ENCODE measurements at regions not wholly inside any gene's neighbourhood (a gene's known extent, or its start where the extent isn't known, plus 50 kb on each side); places are given as distances from the start of the nearest gene placed in this dataset.
A peak's percentile ranks its signal among the peaks of the same experiment; 100 is the strongest.

GRCh38 chr1:98048751-98049325 lies 128.0 kb upstream of the DPYD start:
- POLR2A ChIA-PET (ENCODE audit: low non-redundant PET): no interaction called here
- no peak for DNase-seq (ENCODE audit: low spot score)
- no peak for TF ChIP-seq CTCF (conservative IDR thresholded peaks at IDR 0.05; ENCODE audit: low read depth)
- CTCF ChIA-PET: interaction anchor here (0.6 to 0.7 kb wide), 2 partner anchors 76 to 194 kb away, joined by 3 to 4 read pairs; no protein-coding TSS in a partner anchor
- H3K27ac ChIP-seq: no peak overlapping the region

GRCh38 chr1:98048244-98048643 lies 127.4 kb upstream of the DPYD start:
- H3K27ac ChIP-seq: no peak overlapping the region
- DNase-seq (ENCODE audit: low spot score): peak; percentile 64
- TF ChIP-seq CTCF (conservative IDR thresholded peaks at IDR 0.05; ENCODE audit: low read depth): no peak
- CTCF ChIA-PET: interaction anchor here (0.6 kb wide), 1 partner anchor 77 kb away, joined by 3 read pairs; no protein-coding TSS in a partner anchor
- POLR2A ChIA-PET (ENCODE audit: low non-redundant PET): no interaction called here

GRCh38 chr1:98047171-98047570 lies 126.3 kb upstream of the DPYD start:
- ChIA-PET POLR2A (ENCODE audit: low non-redundant PET) (no interaction called here), CTCF (interaction anchor here (0.7 kb wide), 2 partner anchors 301 to 1434 kb away, joined by 3 read pairs; no protein-coding TSS in a partner anchor)
- TF ChIP-seq CTCF (conservative IDR thresholded peaks at IDR 0.05; ENCODE audit: low read depth): no peak

GRCh38 chr1:98045767-98046641 lies 125.2 kb upstream of the DPYD start:
- CTCF ChIA-PET: interaction anchor here (0.6 to 0.9 kb wide), 3 partner anchors 8 to 1223 kb away, joined by 3 to 6 read pairs (median 5); no protein-coding TSS in a partner anchor
- H3K27ac ChIP-seq: peak overlapping the region; percentile 65
- DNase-seq (ENCODE audit: low spot score): peak; percentile 1
- TF ChIP-seq CTCF (conservative IDR thresholded peaks at IDR 0.05; ENCODE audit: low read depth): no peak
- POLR2A ChIA-PET (ENCODE audit: low non-redundant PET): no interaction called here

More at GRCh38 chr1:98047171-98047570, 126.3 kb upstream of the DPYD start:
- DNase-seq (ENCODE audit: low spot score): no peak
- H3K27ac ChIP-seq: no peak overlapping the region

- no peak for TF ChIP-seq CTCF (conservative IDR thresholded peaks at IDR 0.05; ENCODE audit: low read depth)
- H3K27ac ChIP-seq: peak overlapping the region; percentile 65
- peak; percentile 13 for DNase-seq (ENCODE audit: low spot score)
- ChIA-PET POLR2A (ENCODE audit: low non-redundant PET) (no interaction called here), CTCF (interaction anchor here (0.9 kb wide), 2 partner anchors 8 to 423 kb away, joined by 3 to 5 read pairs; no protein-coding TSS in a partner anchor)
Observed at GRCh38 chr1:98045211-98045766, 124.5 kb upstream of the DPYD start.

GRCh38 chr1:98044766-98045165 lies 123.9 kb upstream of the DPYD start:
- CTCF ChIA-PET: interaction anchor here (0.5 to 0.9 kb wide), 3 partner anchors 9 to 519 kb away, joined by 3 to 5 read pairs (median 4); no protein-coding TSS in a partner anchor
- no peak for DNase-seq (ENCODE audit: low spot score)

More at GRCh38 chr1:98044766-98045165, 123.9 kb upstream of the DPYD start:
- peak overlapping the region; percentile 65 for H3K27ac ChIP-seq
- POLR2A ChIA-PET (ENCODE audit: low non-redundant PET): no interaction called here
- TF ChIP-seq CTCF (conservative IDR thresholded peaks at IDR 0.05; ENCODE audit: low read depth): no peak

Measured in RWPE1 (cell line).